Islet of Langerhans (tissue), 1 donor: ENCODE measurements at regions not wholly inside any gene's neighbourhood (a gene's known extent, or its start where the extent isn't known, plus 50 kb on each side); places are given as distances from the start of the nearest gene placed in this dataset.

ENCODE experiments used
- FAIRE-seq: peaks from one replicate; lab custom pipeline; 2011; peaks lifted over from hg19 to GRCh38; lab: Jason Lieb, UNC

DNA sequence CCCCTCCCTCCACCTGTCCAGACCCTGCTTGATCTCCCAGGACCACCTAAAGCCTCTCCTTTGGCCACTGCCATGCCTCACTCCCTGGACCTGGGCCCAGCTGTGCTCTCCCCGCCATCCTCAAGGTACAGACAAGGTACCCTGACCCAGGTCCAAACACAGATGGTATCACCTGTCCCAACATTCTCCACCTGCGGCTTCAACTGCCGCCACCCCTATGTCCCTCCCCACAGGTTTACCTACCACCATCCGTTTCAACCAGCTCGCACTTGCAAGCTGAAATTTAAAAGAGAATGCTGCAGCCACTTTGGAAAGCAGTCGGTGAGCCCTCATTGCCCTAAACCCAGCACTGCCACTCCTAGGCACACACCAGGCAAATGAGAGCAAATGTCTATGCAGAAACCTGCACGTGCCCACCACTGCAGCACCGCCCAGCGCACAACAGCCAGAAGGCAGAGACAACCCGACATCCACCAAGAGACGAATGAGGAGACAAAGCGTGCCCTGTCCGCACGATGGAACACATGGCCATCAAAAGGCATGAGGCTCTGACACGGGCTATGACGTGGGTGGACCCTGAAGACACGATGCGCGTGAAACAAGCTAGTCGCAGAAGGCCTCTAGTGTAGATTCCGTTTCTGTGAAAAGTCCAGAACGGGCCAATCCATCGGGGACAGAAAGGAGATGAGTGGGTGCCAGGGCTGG lies 71.0 kb downstream of the RFLNA start:
- no peak for FAIRE-seq
